Kidney (tissue), 13 donors: ENCODE measurements at regions not wholly inside any gene's neighbourhood (a gene's known extent, or its start where the extent isn't known, plus 50 kb on each side); places are given as distances from the start of the nearest gene placed in this dataset.

Experiments used
- DNase-seq, 5 donors: peaks; one replicate each; pipeline ENCODE4 v3.0.0-alpha.2; 2013 to 2020
- FAIRE-seq: peaks from 2 replicates; lab custom pipeline; 2012; peaks lifted over from hg19 to GRCh38; lab: Jason Lieb, UNC
- H3K27ac ChIP-seq, 2 donors: one replicate each; pipeline ENCODE4 v1.7.0; 2013; ENCODE audit warnings: low read depth in 2 of 2, low read length in 2 of 2, inconsistent platforms in 1 of 2
- H3K27me3 ChIP-seq: one replicate; pipeline ENCODE4 v1.7.1; 2013; ENCODE audit warnings: low read length, inconsistent platforms; ENCODE audit not compliant: control insufficient read depth, insufficient read depth
- H3K36me3 ChIP-seq, 3 donors: one replicate each; pipeline versions ENCODE4 v1.7.0 to v1.7.1; 2013; ENCODE audit warnings: low read length in 3 of 3, control low read depth in 1 of 3, inconsistent platforms in 1 of 3; ENCODE audit not compliant: insufficient read depth in 3 of 3, control insufficient read depth in 2 of 3
- H3K4me1 ChIP-seq, 3 donors: one replicate each; pipeline versions ENCODE4 v1.7.0 to v1.7.1; 2013; ENCODE audit warnings: low read length in 3 of 3, inconsistent platforms in 1 of 3, low read depth in 1 of 3; ENCODE audit not compliant: control insufficient read depth in 2 of 3, insufficient read depth in 2 of 3
- H3K4me3 ChIP-seq, 3 donors: one replicate each; pipeline versions ENCODE4 v1.7.0 to v1.8.1; 2013; ENCODE audit warnings: low read length in 3 of 3, control low read depth in 1 of 3, inconsistent platforms in 1 of 3
- H3K9ac ChIP-seq, 3 donors: one replicate each; pipeline versions ENCODE4 v1.7.0 to v1.7.1; 2013; ENCODE audit warnings: low read length in 3 of 3, control low read depth in 1 of 3, inconsistent platforms in 1 of 3
- H3K9me3 ChIP-seq, 3 donors: one replicate each; pipeline versions ENCODE4 v1.7.0 to v1.7.1; 2013; ENCODE audit warnings: low read length in 3 of 3, control low read depth in 1 of 3, inconsistent platforms in 1 of 3; ENCODE audit not compliant: control insufficient read depth in 2 of 3, insufficient read depth in 1 of 3
- intact Hi-C: fragments of 100-400 bp; cut with DNase I; formaldehyde crosslinking; loops from one replicate; pipeline ENCODE4 v1.11.1; 2022
- TF ChIP-seq, protein P1 (sequence below): IDR thresholded peaks from 3 replicates; pipeline ENCODE4 v1.5.1; 2012; ENCODE audit warnings: mild to moderate bottlenecking, moderate library complexity, borderline replicate concordance; ENCODE audit not compliant: insufficient read depth; ENCODE audit errors: extremely low read depth
- donor health status: control.
- donor health status: control.
- donor health status: control.
- donor health status: control.
- donor health status: control.
- donor health status: DM: yes; HTN: yes; CAD: no.
- donor health status: Normal renal cell carcinoma (clear cell type).

DNA sequence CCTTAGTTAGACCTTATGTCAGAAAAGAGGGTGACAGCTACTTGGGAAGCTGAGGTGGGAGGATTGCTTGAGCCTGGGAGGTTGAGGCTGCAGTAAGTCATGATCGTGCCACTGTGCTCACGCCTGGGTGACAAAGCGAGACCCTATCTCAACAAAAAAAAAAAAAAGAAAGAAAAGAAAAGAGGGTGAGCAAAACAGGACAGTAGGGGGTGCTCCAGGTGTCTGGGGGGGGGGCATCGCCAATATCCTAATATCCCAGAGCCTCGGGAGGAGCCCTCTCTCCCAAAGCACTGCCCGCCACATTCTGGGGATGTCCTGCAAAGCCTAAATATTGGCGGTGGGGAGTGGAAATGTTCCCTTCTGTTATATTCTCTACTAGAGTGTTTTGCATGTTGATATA is 120.9 kb upstream of the TBL1X start:
- TF ChIP-seq, protein P1, sequence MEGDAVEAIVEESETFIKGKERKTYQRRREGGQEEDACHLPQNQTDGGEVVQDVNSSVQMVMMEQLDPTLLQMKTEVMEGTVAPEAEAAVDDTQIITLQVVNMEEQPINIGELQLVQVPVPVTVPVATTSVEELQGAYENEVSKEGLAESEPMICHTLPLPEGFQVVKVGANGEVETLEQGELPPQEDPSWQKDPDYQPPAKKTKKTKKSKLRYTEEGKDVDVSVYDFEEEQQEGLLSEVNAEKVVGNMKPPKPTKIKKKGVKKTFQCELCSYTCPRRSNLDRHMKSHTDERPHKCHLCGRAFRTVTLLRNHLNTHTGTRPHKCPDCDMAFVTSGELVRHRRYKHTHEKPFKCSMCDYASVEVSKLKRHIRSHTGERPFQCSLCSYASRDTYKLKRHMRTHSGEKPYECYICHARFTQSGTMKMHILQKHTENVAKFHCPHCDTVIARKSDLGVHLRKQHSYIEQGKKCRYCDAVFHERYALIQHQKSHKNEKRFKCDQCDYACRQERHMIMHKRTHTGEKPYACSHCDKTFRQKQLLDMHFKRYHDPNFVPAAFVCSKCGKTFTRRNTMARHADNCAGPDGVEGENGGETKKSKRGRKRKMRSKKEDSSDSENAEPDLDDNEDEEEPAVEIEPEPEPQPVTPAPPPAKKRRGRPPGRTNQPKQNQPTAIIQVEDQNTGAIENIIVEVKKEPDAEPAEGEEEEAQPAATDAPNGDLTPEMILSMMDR, result no peak
- FAIRE-seq (no peak), DNase-seq (no peak)
- H3K4me3 ChIP-seq, result no peak overlapping the region
- intact Hi-C loops, result no loop called here
- H3K27ac ChIP-seq, result no peak overlapping the region
- H3K27me3 ChIP-seq, result no peaks in the 10 kb centered on the region
- H3K9me3 ChIP-seq, result no peaks in the 10 kb centered on the region
- no peaks in the 10 kb centered on the region for H3K36me3 ChIP-seq
- no peak overlapping the region for H3K9ac ChIP-seq
- peaks cover 0 to 4% (median 2%) of the 10 kb centered on the region in 3 donors for H3K4me1 ChIP-seq

DNA sequence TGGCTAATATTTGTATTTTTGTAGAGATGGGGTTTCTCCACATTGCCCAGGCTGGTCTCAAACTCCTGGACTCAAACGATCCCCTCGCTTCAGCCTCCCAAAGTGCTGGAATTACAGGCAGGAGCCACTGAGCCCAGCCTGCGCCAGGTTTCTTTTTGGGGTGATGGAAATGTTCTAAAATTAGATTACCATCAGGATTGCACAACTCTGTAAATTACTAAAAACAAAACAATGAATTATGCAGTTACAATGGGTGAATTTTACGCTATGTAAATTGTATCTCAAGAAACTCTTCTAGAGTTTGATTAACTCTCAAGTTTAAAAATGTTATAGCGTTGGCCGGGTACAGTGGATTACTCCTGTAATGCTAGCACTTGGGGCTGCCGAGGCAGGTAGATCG is 118.9 kb upstream of the TBL1X start:
- intact Hi-C loops, result no loop called here
- TF ChIP-seq, protein P1, result no peak
- Histone ChIP-seq H3K27me3 (no peaks in the 10 kb centered on the region), H3K4me1 (peaks cover 0 to 2% (median 0%) of the 10 kb centered on the region in 3 donors), H3K9me3 (no peaks in the 10 kb centered on the region), H3K27ac (no peak overlapping the region), H3K36me3 (no peaks in the 10 kb centered on the region), H3K9ac (no peak overlapping the region), H3K4me3 (no peak overlapping the region)
- DNase-seq, result no peak
- FAIRE-seq, result no peak

DNA sequence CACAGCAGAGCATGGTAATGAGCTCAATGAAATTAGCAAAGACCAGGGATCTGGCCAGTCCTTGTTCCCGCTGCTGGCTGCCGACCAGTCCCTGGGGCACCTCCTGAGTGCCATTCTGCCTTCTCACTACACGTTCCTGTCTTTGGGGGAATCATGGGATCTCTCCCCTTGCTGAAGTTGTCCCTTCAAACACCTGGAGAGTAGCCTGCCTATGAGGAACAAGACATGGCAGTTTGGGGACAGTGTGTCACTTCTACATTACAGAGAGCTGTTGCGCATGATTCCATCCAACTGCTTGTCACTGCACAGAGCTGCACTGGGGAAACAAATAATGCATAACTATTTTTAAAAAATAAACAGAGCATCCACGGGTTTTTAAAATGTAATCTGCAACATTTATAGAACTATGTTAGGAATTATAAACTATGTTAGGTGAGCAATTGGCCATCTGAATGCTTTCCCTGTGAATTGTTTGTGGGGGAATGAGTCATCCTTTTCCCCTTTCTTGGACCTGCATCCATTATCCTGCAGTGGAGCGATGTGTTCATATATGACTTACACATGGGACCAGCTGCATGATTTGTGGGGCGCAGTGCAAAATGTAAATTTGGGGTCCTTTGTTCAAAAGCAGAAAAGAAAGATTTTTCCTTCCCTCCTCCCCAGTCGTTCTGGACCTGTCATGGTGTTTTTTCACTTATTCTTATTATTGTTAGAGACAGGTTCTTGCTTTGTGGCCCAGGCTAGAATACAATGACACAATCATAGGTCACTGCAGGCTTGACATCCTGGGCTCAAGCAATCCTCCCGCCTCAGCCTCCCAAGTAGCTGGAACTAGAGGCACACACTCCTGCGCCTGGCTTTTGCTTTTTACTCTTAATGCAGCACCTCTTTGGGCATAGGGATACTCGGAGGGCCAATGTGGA is 115.0 kb upstream of the TBL1X start:
- TF ChIP-seq, protein P1, result no peak
- Histone ChIP-seq H3K27ac (no peak overlapping the region), H3K9me3 (no peaks in the 10 kb centered on the region), H3K9ac (no peak overlapping the region), H3K27me3 (peaks cover 2% of the 10 kb centered on the region), H3K36me3 (no peaks in the 10 kb centered on the region), H3K4me3 (no peak overlapping the region), H3K4me1 (no peaks in the 10 kb centered on the region)
- intact Hi-C loops, result no loop called here
- no peak for FAIRE-seq
- no peak for DNase-seq
